ENCODE measurements at regions not wholly inside any gene's neighbourhood (a gene's known extent, or its start where the extent isn't known, plus 50 kb on each side); places are given as distances from the start of the nearest gene placed in this dataset.

DNA sequence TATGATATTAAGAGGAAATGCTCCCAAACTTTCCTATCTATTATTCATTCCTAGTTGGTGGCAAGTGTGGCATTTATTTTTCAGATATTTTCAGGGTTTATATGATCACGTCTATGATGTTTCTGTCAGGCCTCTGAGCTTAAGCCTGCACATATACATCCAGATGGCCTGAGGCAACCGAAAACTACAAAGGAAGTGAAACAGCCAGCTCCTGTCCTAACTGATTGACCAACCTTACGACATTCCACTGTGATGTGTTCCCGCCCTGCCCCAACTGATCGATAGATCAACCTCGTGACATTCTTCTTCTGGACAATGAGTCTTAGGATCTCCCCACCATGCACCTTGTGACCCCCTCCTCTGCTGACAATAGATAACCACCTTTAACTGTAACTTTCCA is 67.6 kb upstream of the CTSO start:
- POLR2A ChIA-PET: no interaction called here
- DNase-seq (ENCODE audit: low read depth, low spot score): no peak
- no peak for TF ChIP-seq CTCF (IDR thresholded peaks at IDR 0.05; ENCODE audit: insufficient read depth, low read length, missing control alignments)
- H3K4me3 ChIP-seq (ENCODE audit: low read depth, low read length): no peak overlapping the region
- CTCF ChIA-PET: interaction anchor here (1.0 kb wide), 1 partner anchor 68 kb away, joined by 3 read pairs; no protein-coding TSS in a partner anchor

DNA sequence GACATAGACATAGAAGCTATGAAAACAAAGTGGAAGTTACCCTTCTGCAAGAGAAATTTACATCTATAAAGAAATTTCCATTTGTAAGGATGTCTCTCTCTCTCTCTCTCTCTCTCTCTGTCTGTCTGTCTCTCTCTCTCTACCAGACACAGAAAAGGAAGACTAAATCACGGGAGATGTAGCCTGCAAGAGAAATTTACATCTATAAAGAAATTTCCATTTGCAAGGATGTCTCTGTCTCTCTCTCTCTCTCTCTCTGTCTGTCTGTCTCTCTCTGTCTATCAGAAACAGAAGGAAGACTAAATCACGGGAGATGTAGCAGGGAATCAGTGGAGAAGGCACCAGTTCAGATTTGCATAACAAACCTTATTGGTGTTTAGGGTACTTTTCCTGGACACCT is 65.6 kb upstream of the CTSO start:
- DNase-seq (ENCODE audit: low read depth, low spot score): no peak
- H3K4me3 ChIP-seq (ENCODE audit: low read depth, low read length): no peak overlapping the region
- CTCF ChIA-PET: no interaction called here
- no peak for TF ChIP-seq CTCF (IDR thresholded peaks at IDR 0.05; ENCODE audit: insufficient read depth, low read length, missing control alignments)
- POLR2A ChIA-PET: no interaction called here

GRCh38 chr4:156018383-156018782 is 64.7 kb upstream of the CTSO start:
- CTCF ChIA-PET: no interaction called here
- no peak for DNase-seq (ENCODE audit: low read depth, low spot score)
- POLR2A ChIA-PET: no interaction called here

GRCh38 chr4:156015781-156016180 is 62.1 kb upstream of the CTSO start:
- POLR2A ChIA-PET: no interaction called here
- no peak overlapping the region for H3K4me3 ChIP-seq (ENCODE audit: low read depth, low read length)
- DNase-seq (ENCODE audit: low read depth, low spot score): no peak
- CTCF ChIA-PET: no interaction called here
- no peak for TF ChIP-seq CTCF (IDR thresholded peaks at IDR 0.05; ENCODE audit: insufficient read depth, low read length, missing control alignments)

More at GRCh38 chr4:156018383-156018782, 64.7 kb upstream of the CTSO start:
- no peak overlapping the region for H3K4me3 ChIP-seq (ENCODE audit: low read depth, low read length)
- no peak for TF ChIP-seq CTCF (IDR thresholded peaks at IDR 0.05; ENCODE audit: insufficient read depth, low read length, missing control alignments)

- CTCF ChIA-PET: no interaction called here
- no peak overlapping the region for H3K4me3 ChIP-seq (ENCODE audit: low read depth, low read length)
- no peak for DNase-seq (ENCODE audit: low read depth, low spot score)
- no peak for TF ChIP-seq CTCF (IDR thresholded peaks at IDR 0.05; ENCODE audit: insufficient read depth, low read length, missing control alignments)
- POLR2A ChIA-PET: no interaction called here
These were observed 52.5 kb upstream of the CTSO start for GRCh38 chr4:156006192-156006591.

Measured in AG04449 (cell line).